ENCODE measurements at regions not wholly inside any gene's neighbourhood (a gene's known extent, or its start where the extent isn't known, plus 50 kb on each side); places are given as distances from the start of the nearest gene placed in this dataset.
"Not testable (repeated sequence)": the region's sequence is repeated elsewhere in the genome, so short reads cannot be mapped to it uniquely, and the experiment has no call there.

GRCh38 chr10:34017281-34017680 lies 682.8 kb upstream of the NRP1 start:
- no peak for FAIRE-seq
- no peak for DNase-seq (ENCODE audit: low spot score in 2 of 2)

GRCh38 chr10:34016576-34016975 lies 682.1 kb upstream of the NRP1 start:
- FAIRE-seq: no peak
- DNase-seq (ENCODE audit: low spot score in 2 of 2): no peak

- FAIRE-seq (no peak), DNase-seq (ENCODE audit: low spot score in 2 of 2) (no peak)
Measured at GRCh38 chr10:34015700-34016099, 681.2 kb upstream of the NRP1 start.

- FAIRE-seq (no peak), DNase-seq (ENCODE audit: low spot score in 2 of 2) (no peak)
Measured at GRCh38 chr10:34013235-34013634, 678.8 kb upstream of the NRP1 start.

GRCh38 chr10:34010891-34011290 lies 676.4 kb upstream of the NRP1 start:
- FAIRE-seq: no peak
- DNase-seq (ENCODE audit: low spot score in 2 of 2): no peak

- not testable (repeated sequence) for DNase-seq (ENCODE audit: low spot score in 2 of 2); FAIRE-seq
Measured at GRCh38 chr10:34010228-34010627, 675.8 kb upstream of the NRP1 start.

- DNase-seq (ENCODE audit: low spot score in 2 of 2) (no peak), FAIRE-seq (no peak)
Measured at GRCh38 chr10:34008656-34009055, 674.2 kb upstream of the NRP1 start.

GRCh38 chr10:34006471-34006870 lies 672.0 kb upstream of the NRP1 start:
- FAIRE-seq (no peak), DNase-seq (ENCODE audit: low spot score in 2 of 2) (no peak)

GRCh38 chr10:34003561-34003960 lies 669.1 kb upstream of the NRP1 start:
- no peak for DNase-seq (ENCODE audit: low spot score in 2 of 2)
- FAIRE-seq: no peak

GRCh38 chr10:34002896-34003295 lies 668.4 kb upstream of the NRP1 start:
- FAIRE-seq (no peak), DNase-seq (ENCODE audit: low spot score in 2 of 2) (no peak)

GRCh38 chr10:34001831-34002230 lies 667.4 kb upstream of the NRP1 start:
- FAIRE-seq (no peak), DNase-seq (ENCODE audit: low spot score in 2 of 2) (no peak)

- FAIRE-seq (no peak), DNase-seq (ENCODE audit: low spot score in 2 of 2) (no peak)
Measured at GRCh38 chr10:34001087-34001580, 666.7 kb upstream of the NRP1 start.

- FAIRE-seq (no peak), DNase-seq (ENCODE audit: low spot score in 2 of 2) (no peak)
Measured at GRCh38 chr10:33993917-33994316, 659.5 kb upstream of the NRP1 start.

GRCh38 chr10:33991924-33992323 lies 657.5 kb upstream of the NRP1 start:
- FAIRE-seq: no peak

GRCh38 chr10:33986515-33986914 lies 652.0 kb upstream of the NRP1 start:
- FAIRE-seq (no peak), DNase-seq (ENCODE audit: low spot score in 2 of 2) (no peak)

More at GRCh38 chr10:33991924-33992323, 657.5 kb upstream of the NRP1 start:
- DNase-seq (ENCODE audit: low spot score in 2 of 2): no peak

- DNase-seq (ENCODE audit: low spot score in 2 of 2): no peak
- no peak for FAIRE-seq
Measured at GRCh38 chr10:33986016-33986415, 651.5 kb upstream of the NRP1 start.

- DNase-seq (ENCODE audit: low spot score in 2 of 2) (no peak), FAIRE-seq (no peak)
Measured at GRCh38 chr10:33982995-33983394, 648.5 kb upstream of the NRP1 start.

- FAIRE-seq (no peak), DNase-seq (ENCODE audit: low spot score in 2 of 2) (no peak)
Measured at GRCh38 chr10:33981301-33981700, 646.8 kb upstream of the NRP1 start.

GRCh38 chr10:33979195-33979594 lies 644.7 kb upstream of the NRP1 start:
- FAIRE-seq: no peak
- DNase-seq (ENCODE audit: low spot score in 2 of 2): no peak

GRCh38 chr10:33975481-33975880 lies 641.0 kb upstream of the NRP1 start:
- no peak for FAIRE-seq
- no peak for DNase-seq (ENCODE audit: low spot score in 2 of 2)

GRCh38 chr10:33974976-33975478 lies 640.6 kb upstream of the NRP1 start:
- no peak for DNase-seq (ENCODE audit: low spot score in 2 of 2)
- FAIRE-seq: no peak

GRCh38 chr10:33968983-33969382 lies 634.5 kb upstream of the NRP1 start:
- FAIRE-seq (no peak), DNase-seq (ENCODE audit: low spot score in 2 of 2) (no peak)

GRCh38 chr10:33967606-33968120 lies 633.2 kb upstream of the NRP1 start:
- FAIRE-seq (no peak), DNase-seq (ENCODE audit: low spot score in 2 of 2) (no peak)

Measured in frontal cortex (tissue), 3 donors.